HEK293T (cell line): ENCODE measurements at regions not wholly inside any gene's neighbourhood (a gene's known extent, or its start where the extent isn't known, plus 50 kb on each side); places are given as distances from the start of the nearest gene placed in this dataset.

ENCODE experiments used
- HDGF ChIP-seq: fragments of 450-650 bp; IDR thresholded peaks from 2 replicates; pipeline ENCODE4 v1.6.1; 2017; ENCODE audit warnings: antibody characterized with exemption, borderline replicate concordance
- L3MBTL2 ChIP-seq: fragments of 450-650 bp; conservative IDR thresholded peaks from 2 replicates; pipeline ENCODE4 v1.6.1; 2016; ENCODE audit warnings: mild to moderate bottlenecking

GRCh38 chr15:38844736-38845135 is 280.1 kb upstream of the RASGRP1 start:
- TF ChIP-seq L3MBTL2 (no peak), HDGF (no peak)
